ENCODE measurements at regions not wholly inside any gene's neighbourhood (a gene's known extent, or its start where the extent isn't known, plus 50 kb on each side); places are given as distances from the start of the nearest gene placed in this dataset.

GRCh38 chr11:70624598-70624993 is 226.3 kb downstream of the CTTN start:
- in situ Hi-C loops (cut with MboI; ENCODE audit: low sequenced_read_pairs, unreplicated experiment), result no loop called here
- TF ChIP-seq CTCF (IDR thresholded peaks at IDR 0.05; ENCODE audit: borderline replicate concordance, control extremely low read depth, extremely low read depth, insufficient read depth, missing control alignments), result no peak
- no peak for DNase-seq (ENCODE audit: low spot score)

GRCh38 chr11:70625051-70625450 is 226.7 kb downstream of the CTTN start:
- no peak for DNase-seq (ENCODE audit: low spot score)
- in situ Hi-C loops (cut with MboI; ENCODE audit: low sequenced_read_pairs, unreplicated experiment), result no loop called here
- TF ChIP-seq CTCF (IDR thresholded peaks at IDR 0.05; ENCODE audit: borderline replicate concordance, control extremely low read depth, extremely low read depth, insufficient read depth, missing control alignments), result no peak

GRCh38 chr11:70625582-70626518 is 227.5 kb downstream of the CTTN start:
- in situ Hi-C loops (cut with MboI; ENCODE audit: low sequenced_read_pairs, unreplicated experiment), result no loop called here
- DNase-seq (ENCODE audit: low spot score), result no peak
- no peak for TF ChIP-seq CTCF (IDR thresholded peaks at IDR 0.05; ENCODE audit: borderline replicate concordance, control extremely low read depth, extremely low read depth, insufficient read depth, missing control alignments)

DNA sequence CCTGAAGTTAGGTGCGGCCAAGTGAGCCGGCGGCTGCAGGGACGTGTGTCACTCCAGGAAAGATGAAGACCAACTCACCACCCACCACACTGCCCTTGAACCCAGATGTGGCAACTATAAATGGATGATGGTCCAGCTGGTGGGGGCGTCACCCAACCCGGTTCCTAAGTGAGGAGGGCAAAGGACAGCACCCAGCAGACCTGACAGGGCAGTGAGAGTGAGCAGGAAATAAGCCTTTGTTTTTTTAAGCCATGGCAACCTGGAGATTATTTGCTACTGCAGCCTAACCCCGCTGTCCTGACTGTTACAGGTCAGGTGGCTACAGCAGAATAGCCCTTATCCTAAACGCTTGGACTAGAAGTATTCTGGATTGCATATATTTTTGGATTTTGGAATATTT is 228.9 kb downstream of the CTTN start:
- DNase-seq (ENCODE audit: low spot score), result no peak
- in situ Hi-C loops (cut with MboI; ENCODE audit: low sequenced_read_pairs, unreplicated experiment), result no loop called here
- TF ChIP-seq CTCF (IDR thresholded peaks at IDR 0.05; ENCODE audit: borderline replicate concordance, control extremely low read depth, extremely low read depth, insufficient read depth, missing control alignments), result no peak

GRCh38 chr11:70628176-70628854 is 230.0 kb downstream of the CTTN start:
- no peak for DNase-seq (ENCODE audit: low spot score)
- no peak for TF ChIP-seq CTCF (IDR thresholded peaks at IDR 0.05; ENCODE audit: borderline replicate concordance, control extremely low read depth, extremely low read depth, insufficient read depth, missing control alignments)
- in situ Hi-C loops (cut with MboI; ENCODE audit: low sequenced_read_pairs, unreplicated experiment), result no loop called here

DNA sequence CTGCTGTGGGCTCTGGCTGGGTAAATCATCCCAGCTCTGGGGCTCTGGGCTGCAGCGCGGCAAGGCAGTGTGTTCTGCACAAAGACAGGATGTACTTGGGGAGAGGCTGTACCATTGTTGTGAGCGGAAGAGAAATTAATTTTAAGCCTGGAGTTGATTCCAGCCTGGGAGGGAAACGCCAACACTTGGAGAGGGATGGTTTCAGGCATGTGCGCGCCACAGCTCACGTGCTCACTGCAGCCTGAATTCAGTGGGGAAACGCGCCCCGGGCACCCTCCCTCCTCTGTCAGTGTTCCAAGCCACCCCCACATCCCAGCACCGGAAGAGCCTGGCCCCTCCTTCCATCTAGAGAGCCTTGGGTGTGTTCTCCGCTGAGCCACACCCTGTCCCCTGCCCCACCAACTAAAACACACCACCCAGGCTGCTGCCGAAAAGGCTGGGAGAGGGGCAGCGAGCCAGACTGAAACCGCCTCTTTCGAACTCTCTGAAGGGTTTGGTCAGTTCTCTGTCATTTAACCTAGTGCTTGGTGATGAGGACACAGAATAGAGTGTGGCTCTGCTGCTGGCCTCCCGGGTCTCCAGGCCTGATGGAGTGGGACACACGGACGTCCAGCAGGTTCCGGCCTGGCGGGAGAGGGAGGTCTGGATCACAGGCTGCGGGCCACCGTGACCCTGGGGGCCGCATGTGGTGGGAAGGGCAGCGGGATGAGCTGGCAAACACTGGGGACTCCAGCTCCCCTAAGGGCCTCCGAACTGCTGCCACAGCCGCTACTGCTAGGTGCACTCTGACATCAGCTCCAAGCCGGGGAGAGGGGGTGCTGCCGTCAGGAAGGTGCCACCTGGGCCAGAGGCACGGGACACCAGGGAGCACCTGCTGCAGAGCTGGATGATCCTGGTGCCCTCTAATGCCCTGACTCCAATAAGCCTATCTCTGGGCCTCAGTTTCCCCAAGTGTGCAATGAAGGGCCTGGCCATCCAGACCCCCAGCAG is 230.8 kb downstream of the CTTN start:
- no peak for TF ChIP-seq CTCF (IDR thresholded peaks at IDR 0.05; ENCODE audit: borderline replicate concordance, control extremely low read depth, extremely low read depth, insufficient read depth, missing control alignments)
- no peak for DNase-seq (ENCODE audit: low spot score)
- in situ Hi-C loops (cut with MboI; ENCODE audit: low sequenced_read_pairs, unreplicated experiment), result no loop called here
